DOHH2 (cell line): ENCODE measurements at regions not wholly inside any gene's neighbourhood (a gene's known extent, or its start where the extent isn't known, plus 50 kb on each side); places are given as distances from the start of the nearest gene placed in this dataset.

Source experiments
- H3F3A ChIP-seq: fragments of 200-600 bp; sonication (generic), shearing (Covaris generic); 2 replicates; pipeline ENCODE4 v1.6.0; 2016; ENCODE audit warnings: antibody characterized with exemption, mild to moderate bottlenecking; ENCODE audit not compliant: control insufficient read depth, insufficient read depth
- H3K27ac ChIP-seq: fragments of 200-600 bp; sonication (generic); 2 replicates; pipeline ENCODE4 v1.5.1; 2014; ENCODE audit warnings: low read depth, mild to moderate bottlenecking, low read length, moderate library complexity
- H3K27me3 ChIP-seq: fragments of 200-600 bp; sonication (generic); 2 replicates; pipeline ENCODE4 v1.6.1; 2014; ENCODE audit warnings: mild to moderate bottlenecking, low read length, mixed read lengths; ENCODE audit not compliant: control insufficient read depth
- H3K36me3 ChIP-seq: fragments of 200-600 bp; sonication (generic); 2 replicates; pipeline ENCODE4 v1.6.1; 2014; ENCODE audit warnings: mild to moderate bottlenecking, low read length, moderate library complexity, mixed read lengths; ENCODE audit not compliant: control insufficient read depth
- H3K4me1 ChIP-seq: fragments of 200-600 bp; sonication (generic); 2 replicates; pipeline ENCODE4 v1.6.1; 2014; ENCODE audit warnings: mild to moderate bottlenecking, low read length, mixed read lengths; ENCODE audit not compliant: control insufficient read depth
- H3K4me2 ChIP-seq: fragments of 200-600 bp; sonication (generic); 2 replicates; pipeline ENCODE4 v1.6.0; 2014; ENCODE audit warnings: mild to moderate bottlenecking, low read length, moderate library complexity
- H3K4me3 ChIP-seq: fragments of 200-600 bp; sonication (generic); 2 replicates; pipeline ENCODE4 v1.5.1; 2014; ENCODE audit warnings: mild to moderate bottlenecking, low read length, mixed read lengths
- H3K79me2 ChIP-seq: fragments of 200-600 bp; sonication (generic); 2 replicates; pipeline ENCODE4 v1.6.1; 2014; ENCODE audit warnings: mild to moderate bottlenecking, low read length, mixed read lengths; ENCODE audit not compliant: control insufficient read depth
- H3K9me2 ChIP-seq: fragments of 200-600 bp; sonication (generic); replicated peaks from 2 replicates; pipeline ENCODE4 v1.6.1; 2014; ENCODE audit warnings: mild to moderate bottlenecking, low read length, mixed read lengths; ENCODE audit not compliant: control insufficient read depth
- H3K9me3 ChIP-seq: fragments of 200-600 bp; sonication (generic); 2 replicates; pipeline ENCODE4 v1.6.1; 2014; ENCODE audit warnings: antibody characterized with exemption, low read length, mixed read lengths; ENCODE audit not compliant: control insufficient read depth, insufficient read depth
- H4K20me1 ChIP-seq: fragments of 200-600 bp; sonication (generic); 2 replicates; pipeline ENCODE4 v1.6.0; 2014; ENCODE audit warnings: low read depth, mild to moderate bottlenecking, antibody characterized with exemption, low read length, moderate library complexity; ENCODE audit not compliant: control insufficient read depth, insufficient read depth
- CTCF ChIP-seq: fragments of 200-600 bp; sonication (generic); IDR thresholded peaks from one replicate; pipeline ENCODE4 v1.5.1; 2014; ENCODE audit warnings: antibody characterized with exemption, mild to moderate bottlenecking, low read depth, low read length; ENCODE audit not compliant: poor library complexity, severe bottlenecking
- EZH2phosphoT487 ChIP-seq: fragments of 200-600 bp; sonication (generic); IDR thresholded peaks from 2 replicates; pipeline ENCODE4 v1.6.1; 2017; ENCODE audit warnings: borderline replicate concordance, mild to moderate bottlenecking, antibody characterized with exemption, low read length, moderate library complexity, mixed read lengths

DNA sequence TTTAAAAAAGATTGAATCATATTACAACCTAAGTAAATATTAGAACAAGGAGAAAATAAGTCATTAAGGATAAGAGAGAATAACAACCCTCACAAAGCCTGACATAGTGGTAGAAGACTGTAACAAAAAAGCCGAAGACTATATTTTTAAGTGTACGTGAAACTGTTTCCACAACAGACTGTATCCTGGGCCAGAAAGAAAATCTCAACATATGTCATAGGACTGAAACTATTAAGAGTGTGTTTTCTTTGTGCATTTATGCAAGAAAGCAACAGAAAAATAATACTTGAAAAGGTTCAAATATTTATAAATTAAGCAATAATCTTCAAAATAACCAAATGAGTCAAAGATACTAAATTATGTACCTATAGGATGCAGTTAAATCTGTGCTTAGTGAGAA is 309.8 kb downstream of the CASP12 start:
- Histone ChIP-seq H3K9me2 (no peaks in the 10 kb centered on the region), H3K27ac (no peak overlapping the region), H3K4me3 (no peak overlapping the region), H3K4me2 (no peak overlapping the region), H3F3A (no peaks in the 10 kb centered on the region), H3K9me3 (no peaks in the 10 kb centered on the region), H3K79me2 (no peaks in the 10 kb centered on the region), H4K20me1 (no peaks in the 10 kb centered on the region), H3K36me3 (no peaks in the 10 kb centered on the region), H3K4me1 (no peaks in the 10 kb centered on the region), H3K27me3 (no peaks in the 10 kb centered on the region)
- TF ChIP-seq EZH2phosphoT487, result no peak
- no peak for TF ChIP-seq CTCF

DNA sequence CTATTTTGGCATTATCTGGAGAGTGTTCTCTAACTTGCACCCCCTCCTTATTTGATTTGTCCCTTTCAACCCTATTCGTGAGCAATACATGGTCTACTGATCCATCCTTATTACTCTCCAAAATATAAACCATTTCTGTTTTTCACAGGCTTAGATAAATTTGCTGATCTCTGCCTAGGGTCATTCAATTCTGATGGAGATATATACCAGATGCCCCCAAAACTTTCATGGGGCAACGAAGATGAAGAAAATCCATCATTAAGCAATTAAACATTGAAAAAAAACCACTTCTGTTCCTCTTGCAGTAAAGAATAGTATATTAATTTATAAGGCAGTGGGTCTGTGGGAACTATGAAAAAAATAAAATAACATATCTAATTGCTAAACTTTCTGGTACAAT is 313.4 kb downstream of the CASP12 start:
- Histone ChIP-seq H3K27me3 (no peaks in the 10 kb centered on the region), H3K4me2 (no peak overlapping the region), H3F3A (no peaks in the 10 kb centered on the region), H3K9me3 (no peaks in the 10 kb centered on the region), H4K20me1 (no peaks in the 10 kb centered on the region), H3K79me2 (no peaks in the 10 kb centered on the region), H3K4me3 (no peak overlapping the region), H3K36me3 (no peaks in the 10 kb centered on the region), H3K9me2 (no peaks in the 10 kb centered on the region; the same call in 1 of the 2 replicates), H3K4me1 (no peaks in the 10 kb centered on the region), H3K27ac (no peak overlapping the region)
- TF ChIP-seq CTCF (no peak), EZH2phosphoT487 (no peak)

GRCh38 chr11:104583857-104584256 is 314.4 kb downstream of the CASP12 start:
- H3K4me1 ChIP-seq, result no peaks in the 10 kb centered on the region
- no peaks in the 10 kb centered on the region for H3K36me3 ChIP-seq
- no peak overlapping the region for H3K4me3 ChIP-seq
- no peaks in the 10 kb centered on the region for H4K20me1 ChIP-seq
- H3K27me3 ChIP-seq, result no peaks in the 10 kb centered on the region
- no peaks in the 10 kb centered on the region; the same call in 1 of the 2 replicates for H3K9me2 ChIP-seq
- H3K4me2 ChIP-seq, result no peak overlapping the region
- no peaks in the 10 kb centered on the region for H3K9me3 ChIP-seq
- H3K79me2 ChIP-seq, result no peaks in the 10 kb centered on the region
- no peak overlapping the region for H3K27ac ChIP-seq
- TF ChIP-seq EZH2phosphoT487 (no peak), CTCF (no peak)
- no peaks in the 10 kb centered on the region for H3F3A ChIP-seq

- no peaks in the 10 kb centered on the region for H3K79me2 ChIP-seq
- no peak overlapping the region for H3K4me2 ChIP-seq
- H3K4me1 ChIP-seq, result no peaks in the 10 kb centered on the region
- H3K9me2 ChIP-seq, result no peaks in the 10 kb centered on the region; the same call in 1 of the 2 replicates
- TF ChIP-seq CTCF, result no peak
- TF ChIP-seq EZH2phosphoT487, result no peak
- no peaks in the 10 kb centered on the region for H3K27me3 ChIP-seq
- H3K9me3 ChIP-seq, result no peaks in the 10 kb centered on the region
- H3K4me3 ChIP-seq, result no peak overlapping the region
- H4K20me1 ChIP-seq, result no peaks in the 10 kb centered on the region
- no peak overlapping the region for H3K27ac ChIP-seq
- no peaks in the 10 kb centered on the region for H3F3A ChIP-seq
- no peaks in the 10 kb centered on the region for H3K36me3 ChIP-seq
Measured at GRCh38 chr11:104582431-104582830, 315.8 kb downstream of the CASP12 start.
